ENCODE measurements at regions not wholly inside any gene's neighbourhood (a gene's known extent, or its start where the extent isn't known, plus 50 kb on each side); places are given as distances from the start of the nearest gene placed in this dataset.

DNA sequence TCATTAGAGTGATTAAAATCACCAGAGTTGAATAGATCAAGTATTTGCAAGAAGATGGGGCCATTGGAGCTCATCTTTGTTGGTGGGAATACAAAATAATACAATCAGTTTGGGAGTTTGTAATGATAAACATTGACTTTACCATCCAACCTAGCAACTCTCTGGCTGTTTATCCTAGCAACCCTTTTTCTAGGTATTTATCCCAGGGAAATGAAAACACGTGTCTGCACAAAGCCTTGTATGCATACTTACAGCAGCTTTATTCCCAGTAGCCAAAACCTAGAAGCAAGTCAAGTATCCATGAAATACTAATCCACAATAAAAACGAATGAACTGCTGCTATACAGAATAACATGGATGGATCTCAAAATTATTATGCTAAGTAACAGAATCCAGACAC, 152.7 kb upstream of the DAB2 start:
- peak in 1 of 2 donors; percentile 9 for DNase-seq (ENCODE audit: low read depth in 2 of 2)

DNA sequence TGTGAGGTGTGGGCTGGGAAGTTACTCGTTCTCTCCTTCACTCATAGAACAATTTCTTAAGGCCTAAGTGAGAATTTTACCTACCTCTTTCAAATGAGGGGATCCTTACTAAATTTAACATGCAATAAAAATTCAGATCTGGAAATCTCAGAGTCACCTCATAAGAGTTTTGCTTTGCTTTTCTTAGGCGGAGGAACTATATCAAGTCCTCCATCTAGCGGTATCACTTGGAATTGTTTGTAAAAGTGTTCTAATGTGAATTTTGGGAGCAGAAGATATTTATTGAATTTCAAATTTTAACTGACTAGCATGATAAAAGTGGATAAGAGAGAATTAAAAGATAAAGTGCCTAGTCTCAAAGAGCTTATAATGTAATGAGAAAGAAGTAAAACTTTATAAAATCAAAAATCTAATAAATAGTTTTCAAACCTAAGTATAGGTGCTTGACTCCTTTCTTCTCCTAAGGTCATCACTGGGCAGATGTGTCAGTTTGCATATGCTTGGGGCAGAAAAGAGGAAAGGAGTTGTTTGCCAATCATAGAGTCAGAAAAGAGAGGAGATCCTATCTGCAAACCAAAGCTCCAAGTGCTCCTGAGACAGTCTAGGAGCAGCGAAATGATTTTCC, 145.7 kb upstream of the DAB2 start:
- DNase-seq (ENCODE audit: low read depth in 2 of 2): peak; percentile 67 to 68

- peak in 1 of 2 donors; percentile 9 for DNase-seq (ENCODE audit: low read depth in 2 of 2)
These were observed 145.1 kb upstream of the DAB2 start for GRCh38 chr5:39569857-39570256.

DNA sequence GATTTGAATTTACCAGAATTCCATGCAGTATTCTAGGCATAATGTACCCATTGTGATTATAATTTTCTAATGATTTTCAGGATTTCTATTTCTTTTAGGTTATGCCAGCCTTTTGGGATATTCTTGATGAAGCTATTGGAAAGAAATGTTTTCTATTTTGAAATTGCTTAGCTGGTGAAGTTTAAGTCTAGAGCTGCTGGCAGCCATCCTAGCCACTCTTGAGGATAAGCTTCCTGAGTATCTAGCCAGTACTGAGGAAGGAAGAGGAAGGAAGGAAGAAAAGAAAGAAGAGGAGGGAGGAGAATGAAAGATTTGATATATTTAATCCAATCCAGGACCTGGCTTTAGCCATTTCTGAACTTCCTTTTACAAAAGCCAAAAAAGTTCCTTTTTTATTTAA, 142.1 kb upstream of the DAB2 start:
- no peak for DNase-seq (ENCODE audit: low read depth in 2 of 2)

DNA sequence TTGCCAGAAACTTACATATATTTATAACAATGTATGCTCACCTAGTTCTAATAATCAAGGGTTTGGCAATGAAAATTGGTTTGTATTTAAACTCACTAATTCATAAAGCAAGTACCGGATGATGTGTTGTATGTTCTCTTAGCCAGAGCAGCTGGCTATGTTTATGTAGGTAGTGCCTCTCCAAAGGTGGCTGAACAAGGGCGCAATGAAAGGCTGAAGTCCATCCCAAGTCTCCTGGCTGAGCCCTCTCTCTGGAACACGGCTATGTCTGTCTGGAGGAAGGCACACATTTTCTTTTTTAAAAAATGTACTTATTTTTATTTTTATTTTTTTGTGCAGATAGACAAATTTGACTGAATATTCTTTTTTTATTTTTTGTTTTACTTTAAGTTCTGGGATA, 141.2 kb upstream of the DAB2 start:
- no peak for DNase-seq (ENCODE audit: low read depth in 2 of 2)

GRCh38 chr5:39561421-39561820, 136.6 kb upstream of the DAB2 start:
- no peak for DNase-seq (ENCODE audit: low read depth in 2 of 2)

DNA sequence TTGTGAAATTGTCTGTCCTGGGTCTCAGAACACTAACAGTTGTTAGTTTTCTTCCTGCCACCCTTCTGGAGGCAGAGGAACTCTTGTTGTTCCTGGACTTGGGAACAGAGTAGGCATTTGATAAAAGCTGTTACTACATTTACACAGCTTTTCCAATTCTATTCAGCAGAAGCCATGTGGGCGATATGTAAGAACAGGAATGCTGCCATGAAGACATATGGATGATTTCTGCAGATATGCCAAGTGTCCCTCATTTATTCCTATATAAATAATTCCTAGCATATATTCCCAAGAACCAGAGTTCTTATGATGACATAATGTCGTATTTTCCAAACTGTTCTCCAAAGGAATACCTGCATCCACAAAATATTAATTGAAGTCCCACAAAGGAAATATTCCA, 135.9 kb upstream of the DAB2 start:
- no peak for DNase-seq (ENCODE audit: low read depth in 2 of 2)

GRCh38 chr5:39559923-39560322, 135.1 kb upstream of the DAB2 start:
- DNase-seq (ENCODE audit: low read depth in 2 of 2): no peak

DNA sequence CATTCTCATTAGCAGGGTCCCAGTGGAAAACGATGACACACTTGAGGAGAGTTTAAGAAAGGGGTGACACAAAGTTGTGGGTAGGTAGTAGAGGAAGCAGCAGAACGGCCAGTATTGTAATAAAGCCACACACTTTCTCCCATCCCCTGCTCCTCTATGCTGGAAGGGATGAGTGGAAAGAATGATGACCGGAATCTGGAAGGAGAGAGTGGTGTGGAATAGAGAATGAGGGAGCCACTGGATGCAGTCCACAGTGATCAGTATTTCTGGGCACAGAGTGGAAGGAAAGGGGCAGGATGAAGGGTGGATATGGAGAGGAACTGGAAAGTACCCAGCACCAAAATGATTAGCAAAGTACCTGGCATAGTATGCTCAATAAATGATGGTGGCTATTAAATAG, 133.8 kb upstream of the DAB2 start:
- DNase-seq (ENCODE audit: low read depth in 2 of 2): no peak

GRCh38 chr5:39555788-39556187, 131.0 kb upstream of the DAB2 start:
- no peak for DNase-seq (ENCODE audit: low read depth in 2 of 2)

DNA sequence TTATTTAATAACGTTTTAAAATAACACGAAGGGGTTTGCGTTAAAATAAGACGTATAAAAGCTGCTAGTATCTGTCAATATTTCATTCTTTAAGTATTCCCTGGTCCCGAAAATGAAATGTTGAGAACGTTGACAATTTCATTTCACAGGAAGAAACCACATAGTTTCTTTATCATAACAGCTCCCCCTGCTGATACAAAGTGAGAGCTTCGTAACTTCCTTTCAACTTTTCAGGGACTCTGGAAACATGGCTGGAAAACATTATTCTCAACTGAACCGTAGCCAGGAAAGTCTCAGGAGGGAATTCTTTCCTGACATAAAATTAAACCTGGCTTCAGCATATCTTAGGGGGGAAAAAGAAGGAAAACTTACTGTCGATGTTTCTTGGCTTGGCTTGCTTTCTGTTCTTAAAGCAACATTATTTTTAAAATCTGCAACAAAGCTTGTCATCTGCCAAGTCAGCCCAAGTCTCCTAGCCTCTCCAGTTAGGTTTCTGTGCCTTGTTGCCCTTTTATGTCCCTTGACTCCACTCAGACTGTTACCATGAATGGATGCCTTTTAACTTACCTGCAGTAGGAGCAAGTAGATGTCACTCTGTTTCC, 122.9 kb upstream of the DAB2 start:
- peak; percentile 77 to 86 for DNase-seq (ENCODE audit: low read depth in 2 of 2)

GRCh38 chr5:39544941-39545340, 120.2 kb upstream of the DAB2 start:
- DNase-seq (ENCODE audit: low read depth in 2 of 2): peak in 1 of 2 donors; percentile 11

DNA sequence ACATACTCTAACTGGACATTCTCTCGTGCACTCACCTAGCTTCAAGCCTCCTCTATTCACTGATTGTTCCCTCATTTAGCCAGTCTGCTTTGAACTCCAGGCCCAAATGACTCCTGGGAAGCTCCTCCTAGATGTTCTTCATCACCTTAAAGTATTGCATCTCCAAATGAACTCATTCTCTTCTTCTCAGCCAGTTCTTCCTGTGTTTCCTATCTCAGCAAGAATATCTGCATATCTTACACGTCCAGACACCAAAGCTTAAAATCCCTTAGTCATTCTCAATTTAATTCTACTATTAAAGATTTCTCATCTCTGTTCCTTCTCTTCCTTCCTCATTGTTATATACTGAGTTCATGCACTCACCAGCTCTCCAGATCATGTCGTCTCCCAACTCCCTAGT, 118.6 kb upstream of the DAB2 start:
- DNase-seq (ENCODE audit: low read depth in 2 of 2): peak; percentile 9 to 78

DNA sequence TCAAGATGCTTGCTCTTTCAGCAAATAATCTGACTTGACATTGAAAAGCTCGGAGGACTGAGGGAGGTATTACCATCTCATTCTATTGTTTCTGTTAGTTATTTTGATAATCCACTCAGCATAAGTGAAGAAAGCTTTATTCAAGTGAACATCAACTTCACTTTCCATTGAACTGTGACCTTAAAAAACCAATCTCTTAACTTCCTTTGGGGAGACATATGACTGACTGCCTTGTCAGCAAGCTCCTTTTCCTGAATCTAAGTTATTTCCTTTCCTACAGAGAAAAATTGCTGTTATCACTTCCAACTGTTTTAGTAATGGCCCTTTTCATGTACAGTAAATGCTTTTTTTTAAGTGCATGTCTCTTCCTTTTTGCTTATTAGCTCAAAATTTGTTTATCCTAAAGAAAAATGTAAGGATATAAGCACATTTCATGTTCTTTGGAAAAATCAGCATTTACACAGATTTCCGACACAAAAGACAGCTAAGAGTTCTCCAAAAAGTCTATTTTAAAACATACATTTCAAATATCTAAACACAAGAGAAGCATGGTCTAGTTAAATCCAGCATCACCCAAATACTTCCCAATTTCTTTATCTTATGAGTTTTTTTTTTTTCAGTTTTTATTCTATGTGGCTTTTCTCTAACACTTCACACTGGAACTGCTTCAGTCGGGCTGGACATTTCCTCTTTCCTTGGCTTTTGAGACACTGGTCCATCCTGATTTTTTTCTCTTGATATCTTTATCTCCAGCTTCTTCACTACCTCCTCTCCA, 117.9 kb upstream of the DAB2 start:
- peak; percentile 43 to 84 for DNase-seq (ENCODE audit: low read depth in 2 of 2)

GRCh38 chr5:39541920-39542319, 117.1 kb upstream of the DAB2 start:
- DNase-seq (ENCODE audit: low read depth in 2 of 2): peak; percentile 11 to 56

DNA sequence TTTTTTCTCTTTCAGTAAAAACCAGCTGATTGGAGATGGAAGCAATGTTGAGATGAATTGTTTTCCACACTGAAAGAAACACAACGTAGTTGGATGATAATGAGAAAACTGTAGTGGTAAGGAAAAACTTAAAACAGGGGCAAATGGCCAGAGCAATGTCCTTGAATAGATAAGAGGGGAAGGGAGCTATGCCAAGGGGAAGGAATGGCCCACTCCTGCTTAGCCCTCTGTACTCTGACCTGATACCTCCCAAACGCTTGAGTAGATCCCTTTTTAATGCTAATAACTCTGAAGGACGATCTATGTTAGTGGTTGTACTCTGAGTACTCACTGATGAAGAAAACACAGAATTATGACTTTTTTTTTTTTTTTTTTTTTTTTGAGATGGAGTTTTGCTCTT, 114.7 kb upstream of the DAB2 start:
- DNase-seq (ENCODE audit: low read depth in 2 of 2): no peak

GRCh38 chr5:39534690-39535089, 109.9 kb upstream of the DAB2 start:
- DNase-seq (ENCODE audit: low read depth in 2 of 2): no peak

DNA sequence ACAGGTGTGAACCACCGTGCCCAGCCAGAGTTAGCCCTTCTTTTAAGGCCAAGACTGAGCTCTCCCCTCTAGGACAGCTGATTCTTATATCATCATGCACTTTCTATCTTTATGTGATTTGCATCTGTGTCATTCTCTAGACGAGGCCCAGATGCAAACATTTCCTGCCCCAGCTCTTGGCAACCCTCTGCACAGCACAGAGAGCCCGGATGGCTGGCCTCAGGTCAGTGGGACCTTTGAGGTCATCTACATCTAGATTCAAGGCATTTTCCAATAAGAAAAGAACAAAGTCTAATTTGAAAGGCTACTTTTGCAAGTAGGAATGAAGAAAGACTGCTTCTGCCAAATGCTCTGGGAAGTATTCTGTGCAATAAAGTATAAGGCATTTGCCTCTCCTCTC, 109.0 kb upstream of the DAB2 start:
- DNase-seq (ENCODE audit: low read depth in 2 of 2): peak in 1 of 2 donors; percentile 66

DNA sequence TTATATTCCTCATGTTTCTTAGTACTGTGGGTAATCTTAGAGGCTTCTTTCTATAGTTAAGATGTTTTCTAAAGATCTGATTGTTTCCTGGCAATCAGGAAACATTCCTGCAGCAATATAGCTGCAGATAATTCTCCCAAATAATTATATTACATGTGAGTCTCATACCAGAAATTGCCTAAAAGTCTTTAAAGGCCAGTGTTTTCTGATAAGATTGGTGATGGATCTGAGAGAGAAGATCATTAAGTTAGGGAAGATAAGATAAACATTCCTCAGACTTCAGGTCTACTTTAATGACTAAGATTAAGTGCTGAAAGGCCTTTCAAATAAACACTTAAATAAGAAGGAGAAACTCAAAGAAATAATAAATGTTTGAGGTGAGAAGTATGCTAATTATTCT, 107.7 kb upstream of the DAB2 start:
- DNase-seq (ENCODE audit: low read depth in 2 of 2): no peak

DNA sequence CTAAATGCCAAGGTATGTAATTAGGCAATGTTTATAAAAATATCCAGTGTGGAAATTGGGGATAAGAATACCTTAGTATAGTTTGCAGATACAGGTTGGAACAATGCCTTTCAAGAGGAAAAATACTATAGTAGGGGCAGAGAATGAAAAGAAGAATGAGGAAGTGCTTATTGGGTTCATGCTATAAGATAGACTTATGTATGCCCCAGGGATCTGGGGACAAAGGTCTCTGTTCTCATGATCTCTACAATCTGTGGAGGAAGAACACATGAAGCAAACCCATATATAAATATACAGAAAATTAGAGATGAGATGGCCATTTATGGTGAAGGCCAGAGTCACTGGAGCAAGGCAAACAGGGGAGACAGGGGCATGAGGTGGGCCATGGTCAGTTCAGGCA, 106.5 kb upstream of the DAB2 start:
- no peak for DNase-seq (ENCODE audit: low read depth in 2 of 2)

DNA sequence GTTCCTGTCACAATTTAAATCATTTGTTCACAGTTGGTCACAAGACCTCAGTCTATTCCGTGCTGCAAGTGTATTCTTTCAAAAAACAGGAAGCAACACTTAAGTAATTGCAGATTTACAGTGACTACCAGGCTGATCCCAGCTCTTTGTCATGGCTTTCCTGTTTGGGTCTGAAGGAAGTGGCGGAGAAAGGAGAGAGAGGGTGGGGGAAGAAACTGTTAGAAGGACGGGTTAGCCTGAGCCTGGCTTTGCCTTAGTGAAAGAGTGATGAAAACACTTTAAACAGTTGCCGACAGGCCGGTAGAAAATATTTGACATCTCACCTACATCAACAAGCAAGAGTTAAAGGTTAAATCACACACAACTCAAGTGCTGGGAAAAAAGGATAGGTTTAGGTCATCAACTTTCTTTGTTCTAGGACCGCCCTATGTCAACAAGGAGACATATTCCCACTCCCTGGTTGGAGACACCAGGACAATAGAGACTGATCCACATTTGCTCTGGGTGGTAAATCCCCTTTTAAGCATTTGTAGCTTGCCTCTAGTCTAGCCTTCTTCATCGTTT, 102.2 kb upstream of the DAB2 start:
- DNase-seq (ENCODE audit: low read depth in 2 of 2): peak; percentile 86 to 99

- DNase-seq (ENCODE audit: low read depth in 2 of 2): peak; percentile 87 to 95
These were observed 101.0 kb upstream of the DAB2 start for GRCh38 chr5:39525781-39526180.

DNA sequence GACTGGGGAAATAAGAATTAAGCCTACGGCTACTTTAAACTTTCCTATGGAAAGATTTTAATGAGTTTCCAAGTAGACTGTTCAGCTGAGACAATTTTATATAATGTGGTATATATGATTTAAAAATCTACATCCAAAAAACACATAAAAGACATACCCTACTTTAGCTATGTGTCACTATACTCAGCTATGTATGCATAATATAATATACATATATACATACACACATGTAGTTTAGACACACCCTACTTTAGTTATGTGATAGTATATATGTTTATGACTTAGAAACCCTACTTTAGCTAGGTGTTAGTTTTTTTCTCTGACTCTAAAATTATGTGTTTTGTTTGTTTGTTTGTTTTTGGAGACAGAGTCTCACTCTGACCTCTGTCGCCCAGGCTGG, 100.5 kb upstream of the DAB2 start:
- no peak for DNase-seq (ENCODE audit: low read depth in 2 of 2)
